Large intestine (tissue), 3 donors: ENCODE measurements at regions not wholly inside any gene's neighbourhood (a gene's known extent, or its start where the extent isn't known, plus 50 kb on each side); places are given as distances from the start of the nearest gene placed in this dataset.
A peak's percentile ranks its signal among the peaks of the same experiment; 100 is the strongest.
"Not testable (repeated sequence)": the region's sequence is repeated elsewhere in the genome, so short reads cannot be mapped to it uniquely, and the experiment has no call there.

Source experiments
- DNase-seq, 2 donors: peaks; one replicate each; pipeline versions ENCODE4 v3.0.0 to v3.0.0-alpha.2; 2013
- H3K27ac ChIP-seq: one replicate; pipeline ENCODE4 v1.5.1; 2013; ENCODE audit warnings: low read length
- H3K27me3 ChIP-seq: 2 replicates; pipeline ENCODE4 v1.6.1; 2013; ENCODE audit warnings: low read length; ENCODE audit not compliant: control insufficient read depth, insufficient read depth
- H3K36me3 ChIP-seq: 2 replicates; pipeline ENCODE4 v1.6.1; 2013; ENCODE audit warnings: low read length; ENCODE audit not compliant: control insufficient read depth, insufficient read depth
- H3K4me1 ChIP-seq: one replicate; pipeline ENCODE4 v1.6.1; 2013; ENCODE audit warnings: low read length; ENCODE audit not compliant: control insufficient read depth, insufficient read depth
- H3K4me3 ChIP-seq: one replicate; pipeline ENCODE4 v1.5.1; 2013; ENCODE audit warnings: low read length
- H3K9me3 ChIP-seq: one replicate; pipeline ENCODE4 v1.6.1; 2013; ENCODE audit warnings: mild to moderate bottlenecking, low read depth, low read length, moderate library complexity; ENCODE audit not compliant: control insufficient read depth
- WGBS: methylation state at CpG from one replicate; pipeline ENCODE4 v1.1.5; 2013; ENCODE audit warnings: low lambda C conversion rate; ENCODE audit not compliant: insufficient coverage; 5-methylcytosine and 5-hydroxymethylcytosine counted together

DNA sequence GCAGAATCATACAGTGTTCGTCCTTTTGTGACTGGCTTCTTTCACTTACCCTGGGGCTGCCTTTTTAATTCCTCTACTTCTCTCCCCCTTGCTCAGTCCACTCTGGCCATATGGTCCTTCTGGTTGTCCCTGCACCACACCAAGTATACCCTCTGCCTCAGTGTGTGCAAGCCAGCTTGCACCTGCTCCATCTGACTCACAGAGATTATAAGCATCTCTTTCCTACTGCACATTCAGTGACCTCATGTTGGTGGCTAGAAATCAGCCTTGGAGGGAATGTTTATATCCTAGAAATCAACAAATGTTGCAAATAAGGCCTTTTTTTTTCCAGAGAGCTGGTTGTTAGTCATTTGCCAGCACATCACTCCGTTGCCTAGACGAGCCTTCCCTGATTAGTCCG, 67.5 kb upstream of the C10orf90 start:
- peaks cover 7% of the 10 kb centered on the region for H3K27me3 ChIP-seq
- H3K36me3 ChIP-seq = no peaks in the 10 kb centered on the region
- H3K4me3 ChIP-seq = no peak overlapping the region
- no peak overlapping the region for H3K27ac ChIP-seq
- H3K4me1 ChIP-seq = no peaks in the 10 kb centered on the region
- DNase-seq = no peak
- no peaks in the 10 kb centered on the region for H3K9me3 ChIP-seq
- 85% methylated on average over 3 of the region's 4 CpGs for WGBS

- Histone ChIP-seq H3K27ac (no peak overlapping the region), H3K36me3 (no peaks in the 10 kb centered on the region), H3K27me3 (no peaks in the 10 kb centered on the region), H3K4me3 (no peak overlapping the region), H3K9me3 (no peaks in the 10 kb centered on the region), H3K4me1 (no peaks in the 10 kb centered on the region)
- 88% methylated on average over 1 of the region's 1 CpG for WGBS
- no peak for DNase-seq
Measured at GRCh38 chr10:126744571-126744970, 74.1 kb upstream of the C10orf90 start.

GRCh38 chr10:126749015-126749655, 78.6 kb upstream of the C10orf90 start:
- Histone ChIP-seq H3K27me3 (no peaks in the 10 kb centered on the region), H3K36me3 (no peaks in the 10 kb centered on the region), H3K27ac (no peak overlapping the region), H3K4me1 (no peaks in the 10 kb centered on the region), H3K9me3 (no peaks in the 10 kb centered on the region), H3K4me3 (no peak overlapping the region)
- DNase-seq = peak; percentile 45 to 50
- WGBS = no CpG with 5 or more reads among the region's 5 CpGs

DNA sequence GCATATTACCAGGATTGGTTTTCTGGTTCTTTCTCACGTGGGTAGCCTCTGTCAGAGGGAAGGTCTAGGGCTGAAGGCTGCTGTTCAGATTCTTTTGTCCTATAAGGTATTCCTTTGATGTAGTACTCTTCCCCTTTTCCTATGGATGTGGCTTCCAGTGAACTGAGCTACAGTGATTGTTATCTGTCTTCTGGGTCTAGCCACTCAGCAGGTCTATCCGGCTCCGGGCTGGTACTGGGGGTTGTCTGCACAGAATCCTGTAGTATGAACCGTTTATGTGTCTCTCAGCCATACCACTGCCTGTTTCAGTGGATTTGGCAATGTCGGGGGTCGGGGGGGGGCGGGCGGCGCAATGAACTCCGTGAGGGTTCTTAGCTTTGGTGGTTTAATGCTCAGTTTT, 84.5 kb upstream of the C10orf90 start:
- no CpG with 5 or more reads among the region's 10 CpGs for WGBS
- DNase-seq = no peak
- Histone ChIP-seq H3K27me3 (no peaks in the 10 kb centered on the region), H3K36me3 (no peaks in the 10 kb centered on the region), H3K27ac (no peak overlapping the region), H3K4me1 (no peaks in the 10 kb centered on the region), H3K9me3 (no peaks in the 10 kb centered on the region), H3K4me3 (no peak overlapping the region)

DNA sequence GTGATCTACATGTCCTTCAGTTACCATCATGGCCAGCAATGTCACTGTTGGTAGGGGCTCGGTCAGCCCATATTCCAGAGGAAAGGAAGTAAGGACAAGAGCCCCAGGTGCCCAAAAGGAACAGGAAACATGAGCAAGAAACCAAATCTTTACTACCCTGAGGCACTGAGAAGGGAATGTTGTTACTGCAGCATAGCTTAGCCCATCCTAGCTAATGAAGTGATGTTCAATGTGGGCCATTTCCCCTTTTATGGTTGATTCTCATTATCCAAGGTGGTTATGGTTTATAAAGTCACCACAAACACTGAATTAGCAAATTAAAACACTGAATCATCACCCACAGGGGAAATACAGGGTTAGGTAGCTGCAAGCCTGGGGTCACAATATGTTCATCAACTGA, 88.4 kb upstream of the C10orf90 start:
- no peaks in the 10 kb centered on the region for H3K4me1 ChIP-seq
- H3K27ac ChIP-seq = no peak overlapping the region
- no peaks in the 10 kb centered on the region for H3K9me3 ChIP-seq
- H3K27me3 ChIP-seq = no peaks in the 10 kb centered on the region
- no peak overlapping the region for H3K4me3 ChIP-seq
- no peak for DNase-seq
- no CpG with 5 or more reads among the region's 1 CpG for WGBS
- no peaks in the 10 kb centered on the region for H3K36me3 ChIP-seq

DNA sequence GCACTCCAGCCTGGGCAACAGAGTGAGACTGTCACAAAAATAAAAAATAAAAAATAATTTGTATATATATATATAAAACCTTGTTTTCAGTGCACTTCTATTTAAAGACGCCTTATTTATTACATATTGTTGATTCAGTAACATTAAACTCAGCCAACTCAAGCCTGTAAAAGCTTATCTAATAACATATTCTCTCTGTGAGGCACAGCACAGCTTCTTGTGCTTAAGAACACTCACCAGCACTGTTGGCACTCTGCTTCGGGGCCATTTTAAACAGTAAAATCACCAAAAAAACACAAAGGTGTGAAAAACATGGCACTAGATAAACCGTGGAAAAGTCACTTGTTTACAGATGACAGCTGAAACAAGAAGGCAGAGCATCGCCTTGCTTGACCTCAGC, 89.0 kb upstream of the C10orf90 start:
- Histone ChIP-seq H3K9me3 (no peaks in the 10 kb centered on the region), H3K36me3 (no peaks in the 10 kb centered on the region), H3K27ac (no peak overlapping the region), H3K4me1 (no peaks in the 10 kb centered on the region), H3K27me3 (no peaks in the 10 kb centered on the region), H3K4me3 (no peak overlapping the region)
- WGBS = 100% methylated on average over 1 of the region's 4 CpGs
- no peak for DNase-seq

DNA sequence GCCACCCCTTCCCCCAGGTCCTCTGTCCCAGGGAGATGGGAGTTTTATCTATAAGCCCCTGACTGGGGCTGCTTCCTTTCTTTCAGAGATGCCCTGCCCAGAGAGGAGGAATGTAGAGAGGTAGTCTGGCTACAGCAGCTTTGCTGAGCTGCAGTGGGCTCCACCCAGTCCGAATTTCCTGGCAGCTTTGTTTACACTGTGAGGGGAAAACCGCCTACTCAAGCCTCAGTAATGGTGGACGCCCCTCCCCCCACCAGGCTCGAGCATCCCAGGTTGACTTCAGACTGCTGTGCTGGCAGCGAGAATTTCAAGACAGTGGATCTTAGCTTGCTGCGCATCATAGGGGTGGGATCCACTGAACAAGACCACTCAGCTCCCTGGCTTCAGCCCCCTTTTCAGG, 96.2 kb upstream of the C10orf90 start:
- not testable (repeated sequence) for DNase-seq, H3K4me1 ChIP-seq, H3K36me3 ChIP-seq, H3K9me3 ChIP-seq, H3K27me3 ChIP-seq, H3K4me3 ChIP-seq, H3K27ac ChIP-seq
- no CpG with 5 or more reads among the region's 6 CpGs for WGBS

DNA sequence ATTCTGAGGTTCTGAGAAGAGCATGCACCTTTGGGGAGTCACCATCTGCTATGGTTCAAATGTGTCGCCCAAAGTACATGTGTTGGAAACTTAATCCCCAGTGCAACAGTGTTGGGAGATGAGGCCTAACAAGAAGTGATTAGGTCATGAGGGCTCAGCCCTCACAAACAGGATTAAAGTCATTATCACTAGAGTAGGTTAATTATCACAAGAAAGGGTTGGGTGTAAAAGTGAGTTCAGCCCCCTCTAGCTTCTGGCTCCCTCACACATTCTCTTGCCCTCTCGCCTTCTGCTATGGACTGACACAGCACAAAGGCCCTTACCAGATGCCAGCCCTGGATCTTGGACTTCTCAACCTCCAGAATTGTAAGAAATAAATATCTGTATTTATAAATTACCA, 100.3 kb upstream of the C10orf90 start:
- H3K9me3 ChIP-seq = no peaks in the 10 kb centered on the region
- no peaks in the 10 kb centered on the region for H3K27me3 ChIP-seq
- no CpG with 5 or more reads among the region's 2 CpGs for whole genome bisulfite sequencing
- H3K36me3 ChIP-seq = no peaks in the 10 kb centered on the region
- no peak for DNase-seq
- H3K4me1 ChIP-seq = no peaks in the 10 kb centered on the region
- H3K27ac ChIP-seq = no peak overlapping the region
- H3K4me3 ChIP-seq = no peak overlapping the region

- no peak overlapping the region for H3K4me3 ChIP-seq
- H3K27ac ChIP-seq = no peak overlapping the region
- no peaks in the 10 kb centered on the region for H3K4me1 ChIP-seq
- H3K36me3 ChIP-seq = no peaks in the 10 kb centered on the region
- H3K9me3 ChIP-seq = no peaks in the 10 kb centered on the region
- no peak for DNase-seq
- WGBS = no CpG with 5 or more reads among the region's 1 CpG
- H3K27me3 ChIP-seq = no peaks in the 10 kb centered on the region
Measured at GRCh38 chr10:126776168-126776567, 105.7 kb upstream of the C10orf90 start.

GRCh38 chr10:126777714-126778113, 107.2 kb upstream of the C10orf90 start:
- no peaks in the 10 kb centered on the region for H3K9me3 ChIP-seq
- H3K27me3 ChIP-seq = no peaks in the 10 kb centered on the region
- H3K4me3 ChIP-seq = no peak overlapping the region
- H3K36me3 ChIP-seq = no peaks in the 10 kb centered on the region
- no peaks in the 10 kb centered on the region for H3K4me1 ChIP-seq
- no peak for DNase-seq
- WGBS = no CpG with 5 or more reads among the region's 10 CpGs
- H3K27ac ChIP-seq = no peak overlapping the region

DNA sequence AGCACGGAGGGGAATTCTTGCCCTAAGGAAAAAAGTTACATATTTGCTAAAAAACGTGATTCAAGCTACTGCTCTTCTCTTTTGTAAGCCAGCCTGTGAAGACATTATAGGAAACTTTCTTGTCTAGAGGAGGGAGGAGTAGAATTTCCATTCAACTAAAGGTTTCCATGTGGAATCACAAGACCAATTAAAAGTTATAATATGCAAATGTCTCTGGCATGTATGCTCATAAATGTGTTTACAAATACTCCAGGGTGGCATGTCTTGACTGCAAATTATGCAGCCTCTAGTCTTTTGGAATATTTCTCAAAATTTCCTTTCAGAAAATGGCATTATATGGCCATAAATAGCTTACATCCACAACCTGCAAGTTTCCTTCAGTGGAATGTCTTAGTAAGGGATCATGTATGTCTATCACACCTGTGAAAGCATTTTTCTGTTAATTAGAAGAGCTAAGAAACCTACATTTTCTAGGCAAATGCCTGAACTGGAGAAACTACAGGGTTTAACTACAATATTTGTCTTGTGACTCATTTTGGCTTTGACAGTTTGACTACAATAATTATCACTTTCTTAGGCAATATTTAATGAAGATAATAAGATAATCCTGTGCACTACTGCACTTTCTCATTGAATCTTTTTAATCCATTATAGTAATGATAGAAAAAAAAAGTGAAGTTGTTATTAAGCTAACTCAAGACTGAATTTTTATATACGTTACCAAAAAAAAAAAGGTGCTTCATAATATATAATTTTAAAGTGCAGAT, 111.1 kb upstream of the C10orf90 start:
- H3K4me1 ChIP-seq = no peaks in the 10 kb centered on the region
- no CpG with 5 or more reads among the region's 3 CpGs for WGBS
- no peaks in the 10 kb centered on the region for H3K36me3 ChIP-seq
- H3K27ac ChIP-seq = no peak overlapping the region
- no peak overlapping the region for H3K4me3 ChIP-seq
- no peaks in the 10 kb centered on the region for H3K9me3 ChIP-seq
- H3K27me3 ChIP-seq = no peaks in the 10 kb centered on the region
- no peak for DNase-seq
